Pancreas (tissue), 10 donors: ENCODE measurements at regions not wholly inside any gene's neighbourhood (a gene's known extent, or its start where the extent isn't known, plus 50 kb on each side); places are given as distances from the start of the nearest gene placed in this dataset.

Experiments used
- ATAC-seq, 4 donors: fragments of 200-7000 bp; cut with Tn5 transposase; one replicate each; pipeline versions ENCODE4 v1.8.0 to v1.9.1; 2020; ENCODE audit warnings: mild to moderate bottlenecking in 4 of 4, moderate library complexity in 4 of 4
- DNase-seq, 6 donors: peaks; one replicate each; pipeline ENCODE4 v3.0.0-alpha.2; 2020
- FAIRE-seq: peaks from 2 replicates; lab custom pipeline; 2012; peaks lifted over from hg19 to GRCh38; lab: Jason Lieb, UNC
- H3K27ac ChIP-seq, 4 donors: fragments of 200-600 bp; sonication (generic); 1 replicate in 3 of 4; 2 replicates in 1 of 4; pipeline versions ENCODE4 v1.5.0 to v1.8.0; 2020
- H3K27me3 ChIP-seq, 4 donors: fragments of 200-600 bp; one replicate each; pipeline ENCODE4 v1.8.0; 2021
- H3K36me3 ChIP-seq, 3 donors: fragments of 200-600 bp; sonication (generic) in 1 of 3; one replicate each; pipeline versions ENCODE4 v1.5.0 to v1.8.0; 2020 to 2021
- H3K4me1 ChIP-seq, 3 donors: fragments of 200-600 bp; one replicate each; pipeline ENCODE4 v1.8.0; 2021
- H3K4me3 ChIP-seq, 4 donors: fragments of 200-600 bp; sonication (generic) in 2 of 4; one replicate each; pipeline versions ENCODE4 v1.5.0 to v1.8.0; 2020 to 2021
- H3K9me3 ChIP-seq, 4 donors: fragments of 200-600 bp; one replicate each; pipeline ENCODE4 v1.8.0; 2021
- WGBS, 2 donors: extraction: QIAGEN DNeasy Blood & Tissue Kit; methylation state at CpG; one replicate each; pipeline ENCODE4 v1.1.7; 2013; 5-methylcytosine and 5-hydroxymethylcytosine counted together
- intact Hi-C, 3 donors: fragments of 100-400 bp; cut with DNase I; formaldehyde crosslinking; loops; one replicate each; pipeline versions ENCODE4 v1.11.1 to v1.14.2; 2022
- TF ChIP-seq, protein P1 (sequence below), 4 donors: fragments of 200-600 bp; sonication (generic) in 3 of 4; IDR thresholded peaks; one replicate each; pipeline versions ENCODE4 v1.5.0 to v1.8.0; 2021; ENCODE audit warnings: antibody characterized with exemption in 4 of 4
- donor health status: healthy with polysubstance abuse.
- donor health status: DM: no; HTN: no; CAD: no; lungs with moderate emphysema.
- donor health status: DM: no; HTN: no; CAD: no.
- donor health status: control.
- donor health status: control.
- donor health status: Bipolar disorder and iron deficiency.
- donor health status: DM: yes; HTN: yes; CAD: no.
- donor health status: DM: no; HTN: no; CAD: no.
- donor health status: DM: no; HTN: no; CAD: no.
- donor health status: DM: yes; HTN: yes; CAD: no.

DNA sequence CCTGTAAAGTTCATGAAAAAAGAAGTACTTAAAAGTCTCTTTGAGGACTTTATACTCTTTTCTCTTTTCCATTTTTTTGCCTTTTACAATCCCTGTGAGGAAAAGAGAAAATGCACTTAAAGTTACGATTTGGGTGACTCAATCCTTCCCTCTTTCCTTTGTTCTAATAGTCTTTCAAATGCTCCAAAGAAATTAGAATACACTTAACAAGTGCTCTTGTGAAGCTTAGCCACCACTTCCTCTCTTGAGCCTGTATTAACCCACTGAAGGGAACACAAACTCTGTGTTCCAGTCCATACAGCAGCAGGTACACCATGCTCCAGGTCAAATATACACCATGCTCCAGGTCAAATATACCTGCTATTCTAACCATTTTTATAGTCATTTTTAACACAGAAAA is 581.1 kb upstream of the MGAT4C start:
- WGBS, 2 donors: 46 to 49% methylated on average over 1 of the region's 1 CpG
- no peaks in the 10 kb centered on the region for H3K27me3 ChIP-seq
- H3K4me1 ChIP-seq: no peaks in the 10 kb centered on the region
- TF ChIP-seq, protein P1, sequence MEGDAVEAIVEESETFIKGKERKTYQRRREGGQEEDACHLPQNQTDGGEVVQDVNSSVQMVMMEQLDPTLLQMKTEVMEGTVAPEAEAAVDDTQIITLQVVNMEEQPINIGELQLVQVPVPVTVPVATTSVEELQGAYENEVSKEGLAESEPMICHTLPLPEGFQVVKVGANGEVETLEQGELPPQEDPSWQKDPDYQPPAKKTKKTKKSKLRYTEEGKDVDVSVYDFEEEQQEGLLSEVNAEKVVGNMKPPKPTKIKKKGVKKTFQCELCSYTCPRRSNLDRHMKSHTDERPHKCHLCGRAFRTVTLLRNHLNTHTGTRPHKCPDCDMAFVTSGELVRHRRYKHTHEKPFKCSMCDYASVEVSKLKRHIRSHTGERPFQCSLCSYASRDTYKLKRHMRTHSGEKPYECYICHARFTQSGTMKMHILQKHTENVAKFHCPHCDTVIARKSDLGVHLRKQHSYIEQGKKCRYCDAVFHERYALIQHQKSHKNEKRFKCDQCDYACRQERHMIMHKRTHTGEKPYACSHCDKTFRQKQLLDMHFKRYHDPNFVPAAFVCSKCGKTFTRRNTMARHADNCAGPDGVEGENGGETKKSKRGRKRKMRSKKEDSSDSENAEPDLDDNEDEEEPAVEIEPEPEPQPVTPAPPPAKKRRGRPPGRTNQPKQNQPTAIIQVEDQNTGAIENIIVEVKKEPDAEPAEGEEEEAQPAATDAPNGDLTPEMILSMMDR (IDR thresholded peaks at IDR 0.05): no peak
- no peaks in the 10 kb centered on the region for H3K36me3 ChIP-seq
- FAIRE-seq: no peak
- ATAC-seq: no peak
- H3K4me3 ChIP-seq: no peak overlapping the region
- DNase-seq: no peak
- intact Hi-C loops: no loop called here
- no peak overlapping the region for H3K27ac ChIP-seq
- no peaks in the 10 kb centered on the region for H3K9me3 ChIP-seq

- no peaks in the 10 kb centered on the region for H3K4me1 ChIP-seq
- no peak overlapping the region for H3K27ac ChIP-seq
- H3K36me3 ChIP-seq: no peaks in the 10 kb centered on the region
- FAIRE-seq: no peak
- TF ChIP-seq, protein P1 (IDR thresholded peaks at IDR 0.05): no peak
- intact Hi-C loops: no loop called here
- no peak overlapping the region for H3K4me3 ChIP-seq
- H3K27me3 ChIP-seq: no peaks in the 10 kb centered on the region
- 84 to 94% methylated on average over 1 of the region's 1 CpG for WGBS, 2 donors
- no peak for ATAC-seq
- no peaks in the 10 kb centered on the region for H3K9me3 ChIP-seq
- no peak for DNase-seq
These were observed 578.0 kb upstream of the MGAT4C start for GRCh38 chr12:86834217-86834616.

DNA sequence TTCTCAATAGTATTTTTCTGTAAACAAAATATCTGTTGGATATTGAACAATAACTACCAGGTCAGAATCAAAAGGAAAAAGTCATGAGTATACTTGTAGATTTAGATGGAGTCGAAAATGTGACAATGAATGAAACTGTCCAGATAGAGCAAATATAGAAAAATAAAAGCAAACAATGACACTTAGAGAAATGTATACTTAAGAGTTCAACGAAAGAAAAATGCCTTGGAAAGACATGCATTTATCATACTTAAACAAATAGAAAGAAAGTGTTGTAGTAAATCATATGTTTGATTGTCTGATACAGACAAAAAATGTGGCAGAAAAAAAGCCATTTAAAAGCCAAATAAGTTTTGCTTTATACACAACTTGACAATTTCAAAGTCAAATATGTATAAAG is 571.2 kb upstream of the MGAT4C start:
- TF ChIP-seq, protein P1 (IDR thresholded peaks at IDR 0.05): no peak
- no peaks in the 10 kb centered on the region for H3K27me3 ChIP-seq
- H3K4me3 ChIP-seq: no peak overlapping the region
- no peaks in the 10 kb centered on the region for H3K4me1 ChIP-seq
- no peak overlapping the region for H3K27ac ChIP-seq
- no peaks in the 10 kb centered on the region for H3K9me3 ChIP-seq
- intact Hi-C loops: no loop called here
- 9 to 15% methylated on average over 2 of the region's 2 CpGs for WGBS, 2 donors
- no peak for DNase-seq
- H3K36me3 ChIP-seq: no peaks in the 10 kb centered on the region
- ATAC-seq: no peak
- no peak for FAIRE-seq

- Histone ChIP-seq H3K4me3 (no peak overlapping the region), H3K36me3 (no peaks in the 10 kb centered on the region), H3K9me3 (no peaks in the 10 kb centered on the region), H3K27ac (no peak overlapping the region), H3K4me1 (no peaks in the 10 kb centered on the region), H3K27me3 (no peaks in the 10 kb centered on the region)
- intact Hi-C loops: no loop called here
- FAIRE-seq: no peak
- no peak for DNase-seq
- TF ChIP-seq, protein P1 (IDR thresholded peaks at IDR 0.05): no peak
- WGBS, 2 donors: 81 to 84% methylated on average over 2 of the region's 2 CpGs
- no peak for ATAC-seq
These were observed 569.9 kb upstream of the MGAT4C start for GRCh38 chr12:86826051-86826450.

GRCh38 chr12:86801439-86801838 is 545.2 kb upstream of the MGAT4C start:
- TF ChIP-seq, protein P1 (IDR thresholded peaks at IDR 0.05): no peak
- Histone ChIP-seq H3K9me3 (no peaks in the 10 kb centered on the region), H3K4me3 (no peak overlapping the region), H3K27ac (no peak overlapping the region), H3K4me1 (no peaks in the 10 kb centered on the region), H3K36me3 (no peaks in the 10 kb centered on the region), H3K27me3 (no peaks in the 10 kb centered on the region)
- WGBS, 2 donors: 59 to 79% methylated on average over 1 of the region's 1 CpG
- DNase-seq (no peak), FAIRE-seq (no peak), ATAC-seq (no peak)
- intact Hi-C loops: no loop called here
